Fibroblast of upper back skin (primary cell): ENCODE measurements at regions not wholly inside any gene's neighbourhood (a gene's known extent, or its start where the extent isn't known, plus 50 kb on each side); places are given as distances from the start of the nearest gene placed in this dataset.
"Not testable (repeated sequence)": the region's sequence is repeated elsewhere in the genome, so short reads cannot be mapped to it uniquely, and the experiment has no call there.

Experiments
- DNase-seq: peaks from one replicate; pipeline ENCODE4 v3.0.0-alpha.2; 2013

DNA sequence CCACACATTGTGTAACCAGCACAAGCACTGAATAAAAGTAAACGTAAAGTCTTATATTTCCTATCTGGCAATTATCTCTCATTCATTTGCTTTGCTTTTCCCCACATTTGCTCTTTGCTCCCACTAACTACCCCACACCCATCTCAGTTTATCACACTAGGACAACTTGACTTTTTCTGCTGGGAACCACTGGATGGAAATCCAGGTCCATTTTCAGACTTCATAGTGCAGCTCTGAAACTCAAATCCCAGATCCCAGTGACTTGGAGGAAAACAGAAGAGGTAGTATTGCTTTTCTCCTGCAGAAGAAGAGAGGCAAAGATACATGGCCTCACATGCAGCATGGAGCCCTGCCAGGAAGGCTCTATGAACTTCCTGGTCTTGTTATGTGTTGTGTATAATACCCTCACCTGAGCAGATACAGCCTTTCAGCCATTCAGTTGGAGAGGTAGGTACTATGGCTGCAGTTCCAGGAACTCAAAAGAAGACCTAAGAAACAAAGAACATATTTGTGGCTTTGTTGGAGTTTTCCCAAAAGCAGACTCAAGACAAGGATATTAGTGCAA lies 90.0 kb upstream of the NIPBL start:
- no peak for DNase-seq

- no peak for DNase-seq
Observed at GRCh38 chr5:36787365-36788093, 89.0 kb upstream of the NIPBL start.

GRCh38 chr5:36790847-36791246 lies 85.7 kb upstream of the NIPBL start:
- no peak for DNase-seq

DNA sequence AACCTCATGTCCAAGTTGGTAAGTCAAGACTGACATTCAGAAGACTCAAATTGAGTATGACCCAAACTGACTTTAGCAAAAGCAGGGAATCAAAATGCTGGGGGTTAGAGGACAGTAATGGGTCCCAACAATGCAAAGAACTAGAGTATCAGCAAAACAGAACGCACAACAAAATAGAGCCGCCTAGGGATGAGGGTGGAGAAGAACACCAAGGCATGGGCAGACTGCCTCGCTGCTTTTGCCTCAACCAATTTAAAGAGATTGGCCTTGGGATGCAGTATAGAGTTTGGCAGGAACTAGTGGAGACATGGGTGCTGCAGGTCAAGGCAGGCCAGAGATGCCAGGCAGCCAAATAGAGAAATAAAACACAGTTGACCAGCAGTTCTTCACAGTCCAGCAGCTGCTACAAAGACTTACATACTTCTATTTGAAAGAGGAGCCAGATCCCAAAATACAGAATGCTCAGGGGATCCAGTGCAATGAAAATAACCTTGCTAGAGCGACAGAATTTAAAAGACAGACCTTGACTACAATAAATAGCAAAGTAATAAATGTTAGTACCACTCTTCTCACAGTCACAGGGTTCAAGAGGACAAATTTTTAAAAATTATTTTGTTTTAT lies 83.9 kb upstream of the NIPBL start:
- DNase-seq: no peak

- DNase-seq: no peak
Observed at GRCh38 chr5:36795366-36795765, 81.2 kb upstream of the NIPBL start.

DNA sequence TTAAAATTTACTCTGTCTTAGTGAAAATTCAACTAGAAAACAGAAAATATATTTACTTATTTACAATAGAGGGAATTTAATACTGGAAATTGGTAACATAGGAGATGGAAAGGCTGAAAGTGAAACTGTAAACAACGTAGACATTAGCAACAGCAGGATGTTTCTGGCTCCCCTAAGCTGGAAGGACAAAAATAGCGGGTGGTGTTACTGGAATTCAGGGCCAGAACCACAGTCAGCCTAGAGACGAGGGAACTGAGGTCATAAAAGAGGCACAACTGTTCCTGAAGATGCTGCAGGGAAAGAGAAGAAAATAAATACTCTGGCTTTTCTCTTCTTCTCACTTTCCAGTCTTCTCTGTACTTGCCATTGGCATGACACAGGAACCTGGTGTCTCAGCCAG lies 80.4 kb upstream of the NIPBL start:
- no peak for DNase-seq

DNA sequence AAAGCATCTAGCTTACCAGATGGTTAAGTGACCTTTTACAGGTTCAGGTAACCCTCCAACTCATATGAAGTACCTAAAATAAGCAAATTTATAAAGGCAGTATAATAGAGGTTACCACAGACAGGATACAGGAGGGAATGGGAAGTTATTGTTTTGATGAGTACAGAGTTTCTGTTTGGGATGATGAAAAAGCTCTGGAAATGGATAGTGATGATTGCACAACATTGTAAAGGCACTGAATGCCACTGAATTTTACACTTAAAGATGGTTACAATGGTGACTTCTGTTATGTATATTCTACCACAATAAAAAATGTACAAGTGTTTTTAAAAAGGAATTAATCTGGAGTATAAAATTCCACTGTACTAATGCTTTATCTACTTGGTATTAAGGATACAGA lies 75.0 kb upstream of the NIPBL start:
- DNase-seq: no peak

DNA sequence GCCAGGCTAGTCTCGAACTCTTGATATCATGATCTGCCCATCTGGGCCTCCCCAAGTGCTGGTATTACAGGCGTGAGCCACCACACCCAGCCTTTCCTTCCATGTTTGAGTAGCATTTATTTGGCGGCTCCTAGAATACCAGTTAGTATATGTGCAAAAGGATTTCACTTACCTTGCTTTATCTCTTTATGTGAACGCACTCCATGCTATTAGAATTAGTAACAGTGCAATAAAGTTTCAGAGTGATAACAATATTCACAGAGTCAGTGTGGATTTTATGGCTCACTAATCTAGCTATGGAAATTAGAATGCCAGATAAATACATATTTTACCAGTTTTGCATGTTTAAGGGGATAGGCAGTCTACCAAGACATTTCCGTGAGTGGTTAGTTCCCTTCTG lies 74.4 kb upstream of the NIPBL start:
- no peak for DNase-seq

GRCh38 chr5:36813249-36813648 lies 63.3 kb upstream of the NIPBL start:
- DNase-seq: not testable (repeated sequence)

DNA sequence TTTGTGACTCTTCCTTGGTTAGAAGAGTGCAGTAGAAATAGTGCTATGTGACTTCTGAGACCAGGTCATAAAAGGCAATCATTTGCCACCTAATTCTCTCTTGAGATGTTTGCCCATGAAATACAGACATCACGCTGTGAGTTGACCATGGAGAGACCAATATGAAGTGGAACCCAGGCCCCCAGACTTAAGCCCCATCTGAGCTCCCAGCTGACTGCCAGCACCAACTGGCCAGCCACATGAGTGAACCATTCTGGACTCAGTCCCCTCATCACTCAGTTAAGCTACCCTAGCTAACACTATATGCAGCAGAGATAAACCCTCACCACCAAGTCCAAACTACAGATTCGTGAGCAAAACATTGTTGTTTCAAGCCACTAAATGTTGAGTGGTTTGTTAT lies 60.7 kb upstream of the NIPBL start:
- no peak for DNase-seq

DNA sequence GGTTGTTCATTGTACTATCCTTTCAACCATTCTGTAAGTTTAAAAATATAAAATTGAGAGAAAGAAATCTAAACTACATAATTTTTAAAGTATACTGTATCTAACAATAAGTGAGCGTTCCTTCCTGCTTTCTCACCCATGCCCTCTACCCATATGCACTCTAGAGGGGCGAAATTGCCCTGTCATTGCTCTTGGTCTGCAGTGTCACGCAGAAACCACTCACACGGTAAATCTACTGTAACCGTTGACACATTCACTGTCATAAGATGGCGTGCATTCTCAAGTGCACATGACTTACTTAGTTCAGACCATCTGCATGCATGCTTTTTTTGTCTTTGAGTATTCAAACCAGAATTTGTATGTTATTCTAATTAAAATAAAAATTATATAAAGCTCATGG lies 55.7 kb upstream of the NIPBL start:
- DNase-seq: no peak

- no peak for DNase-seq
Observed at GRCh38 chr5:36826694-36827093, 49.9 kb upstream of the NIPBL start.
